GM21526 (cell line): ENCODE measurements at regions not wholly inside any gene's neighbourhood (a gene's known extent, or its start where the extent isn't known, plus 50 kb on each side); places are given as distances from the start of the nearest gene placed in this dataset.
"Not testable (repeated sequence)": the region's sequence is repeated elsewhere in the genome, so short reads cannot be mapped to it uniquely, and the experiment has no call there.

Experiments
- ATAC-seq: cut with Tn5 transposase; IDR thresholded peaks from one replicate; pipeline ENCODE4 v1.9.1; 2021; ENCODE audit warnings: moderate library complexity; ENCODE audit not compliant: unreplicated experiment, low FRiP score

GRCh38 chr4:128653527-128654444 lies 155.7 kb upstream of the JADE1 start:
- no peak for ATAC-seq

DNA sequence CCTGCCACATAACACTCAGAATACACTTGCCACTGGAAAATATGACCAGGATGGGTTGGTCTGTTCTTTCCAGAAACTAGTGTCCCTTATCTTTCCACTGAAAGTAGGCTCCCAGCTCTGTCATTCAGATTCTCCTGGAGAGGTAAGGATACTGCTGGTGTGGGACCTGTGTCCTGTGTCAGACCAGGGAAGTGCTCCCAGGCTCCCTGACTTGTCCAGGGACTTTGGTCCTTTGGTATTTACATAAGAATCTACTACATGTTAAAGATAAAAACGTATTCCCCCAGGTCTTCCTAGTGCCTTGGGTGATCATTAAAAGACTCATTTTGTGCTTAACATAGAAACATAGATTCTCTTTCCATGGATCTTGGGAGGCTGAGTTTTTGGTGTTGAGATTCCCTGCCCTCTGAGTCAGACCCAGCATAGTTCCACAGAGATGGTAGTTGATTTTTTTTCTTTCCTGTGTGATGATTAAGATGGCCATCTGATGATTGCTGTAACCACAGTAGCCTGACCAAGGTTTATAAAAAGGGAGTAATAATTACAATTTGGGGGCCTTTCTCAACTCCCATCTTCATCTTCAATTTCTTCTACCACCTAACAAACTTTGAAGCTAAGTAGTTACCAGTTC lies 159.8 kb upstream of the JADE1 start:
- ATAC-seq = no peak

- ATAC-seq = no peak
Measured at GRCh38 chr4:128649161-128649560, 160.3 kb upstream of the JADE1 start.

- no peak for ATAC-seq
Measured at GRCh38 chr4:128648021-128648420, 161.5 kb upstream of the JADE1 start.

- ATAC-seq = not testable (repeated sequence)
Measured at GRCh38 chr4:128646893-128647292, 162.6 kb upstream of the JADE1 start.

DNA sequence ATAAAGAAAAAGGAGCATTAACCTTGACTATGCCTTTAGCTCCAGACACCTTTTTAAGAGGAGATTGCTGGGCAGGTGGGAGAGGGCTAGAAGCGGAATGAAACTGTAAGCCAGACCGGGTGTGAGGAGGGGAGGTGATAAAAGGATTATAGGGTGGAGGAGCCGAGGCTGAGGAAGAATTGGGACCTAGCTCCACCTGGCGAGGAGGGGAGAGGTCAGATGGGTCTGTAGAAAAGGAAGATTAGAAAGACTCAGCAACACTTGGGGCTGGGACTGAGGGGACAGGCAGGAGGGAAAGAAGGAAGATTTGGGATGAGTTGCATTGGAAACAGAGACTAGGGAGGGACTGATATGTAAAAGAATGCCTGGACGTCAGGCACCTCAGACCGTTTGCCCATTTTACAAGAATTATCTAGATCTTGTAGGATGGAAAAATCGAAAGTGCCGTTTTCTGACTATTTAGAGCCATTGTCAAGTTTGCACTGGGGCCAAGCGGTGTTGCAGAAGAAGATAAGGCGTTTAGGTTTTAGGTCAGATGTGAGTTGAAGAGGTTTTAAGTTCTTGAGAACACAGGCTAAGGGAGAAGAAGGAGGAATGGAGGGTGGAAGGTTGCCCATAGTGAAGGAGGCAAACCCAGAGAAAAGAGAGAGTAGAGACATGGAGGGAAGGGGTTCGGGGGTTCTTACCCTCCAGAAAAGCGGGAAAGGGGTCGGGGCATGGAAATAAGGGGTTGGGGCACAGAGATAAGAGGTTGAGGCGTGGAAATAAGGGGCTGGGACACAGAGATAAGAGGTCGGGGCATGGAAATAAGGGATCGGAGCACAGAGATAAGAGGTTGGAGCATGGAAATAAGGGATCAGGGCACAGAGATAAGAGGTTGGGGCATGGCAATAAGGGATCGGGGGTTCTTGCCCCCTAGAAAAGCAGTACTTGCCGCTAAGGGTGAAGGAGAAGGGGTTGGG lies 164.5 kb upstream of the JADE1 start:
- ATAC-seq = not testable (repeated sequence)

DNA sequence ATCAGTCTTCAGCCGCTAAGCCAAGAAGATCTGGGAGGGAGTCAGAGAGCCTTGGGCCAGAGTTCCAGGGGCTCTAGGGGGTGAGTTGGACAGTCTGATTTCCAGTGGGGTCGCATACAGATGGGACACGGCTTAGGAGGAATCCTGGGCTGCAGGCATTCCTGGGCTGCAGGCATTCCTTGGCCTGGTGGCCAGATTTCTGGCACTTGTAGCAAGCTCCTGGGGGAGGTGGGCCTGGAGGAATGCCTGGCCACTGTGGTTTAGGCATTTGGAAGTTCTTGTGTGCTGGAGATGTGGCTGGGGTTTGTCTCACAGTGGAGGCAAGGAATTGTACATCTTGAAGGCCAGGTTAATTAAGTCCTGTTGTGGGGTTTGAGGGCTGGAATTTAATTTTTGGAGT lies 165.4 kb upstream of the JADE1 start:
- ATAC-seq = not testable (repeated sequence)

GRCh38 chr4:128641566-128641965 lies 167.9 kb upstream of the JADE1 start:
- not testable (repeated sequence) for ATAC-seq

- ATAC-seq = no peak
Measured at GRCh38 chr4:128639541-128640270, 169.8 kb upstream of the JADE1 start.

DNA sequence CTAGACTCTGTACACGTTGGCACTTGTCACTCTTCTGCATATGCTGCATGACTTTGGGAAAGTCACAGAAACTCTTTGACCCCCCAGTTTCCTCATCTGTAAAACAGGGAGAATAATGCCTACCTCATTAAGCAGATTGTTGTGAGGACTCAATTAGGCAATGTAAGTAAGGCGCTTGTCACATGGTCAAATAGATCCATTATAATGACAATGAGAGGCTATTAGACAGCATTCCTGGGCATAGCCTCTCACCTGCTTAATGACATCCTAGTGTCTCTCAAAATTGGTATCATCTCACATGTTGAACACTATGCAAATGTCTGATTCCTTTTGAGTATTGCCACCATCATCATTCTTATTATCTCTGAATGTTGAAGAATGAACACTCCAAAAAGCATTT lies 172.6 kb upstream of the JADE1 start:
- no peak for ATAC-seq

GRCh38 chr4:128635955-128636560 lies 173.4 kb upstream of the JADE1 start:
- no peak for ATAC-seq

DNA sequence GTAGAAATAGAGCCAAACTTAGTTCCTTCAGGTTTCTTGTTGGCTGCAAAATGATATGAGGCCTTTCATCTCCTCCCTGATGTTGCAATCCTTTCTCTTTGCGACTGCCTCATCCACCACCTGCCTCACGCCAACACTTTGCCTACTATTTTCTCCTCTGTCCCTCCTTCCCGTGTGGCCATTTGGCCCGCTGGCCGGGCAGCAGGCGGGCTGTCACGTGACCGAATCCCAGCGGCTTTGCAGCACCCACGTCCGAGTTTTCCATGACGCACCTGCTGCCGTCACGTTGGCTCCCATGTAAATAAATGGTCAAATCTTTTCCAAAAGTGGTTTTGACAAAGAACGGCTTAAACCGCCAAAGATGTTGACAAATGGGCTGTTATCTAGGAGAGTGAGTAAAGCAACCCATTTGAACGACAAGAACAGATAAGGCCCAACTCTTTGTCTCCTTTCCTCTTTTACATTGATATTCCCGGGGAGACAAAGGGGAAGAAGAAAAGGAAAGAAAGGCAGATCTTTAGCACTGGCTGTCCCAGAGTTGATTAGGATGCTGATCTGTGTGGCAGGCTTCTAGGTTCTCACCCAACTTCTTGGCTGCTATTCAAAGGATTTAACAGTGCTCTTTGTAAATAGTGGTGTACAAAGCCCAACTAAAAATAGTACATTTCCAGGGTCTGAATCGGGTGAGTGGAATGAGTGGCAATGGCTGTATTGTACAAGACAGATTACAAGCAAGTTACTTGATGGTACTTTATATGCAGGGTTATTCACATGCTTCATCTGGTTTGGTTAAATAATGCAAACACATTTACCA lies 174.2 kb upstream of the JADE1 start:
- ATAC-seq = no peak

DNA sequence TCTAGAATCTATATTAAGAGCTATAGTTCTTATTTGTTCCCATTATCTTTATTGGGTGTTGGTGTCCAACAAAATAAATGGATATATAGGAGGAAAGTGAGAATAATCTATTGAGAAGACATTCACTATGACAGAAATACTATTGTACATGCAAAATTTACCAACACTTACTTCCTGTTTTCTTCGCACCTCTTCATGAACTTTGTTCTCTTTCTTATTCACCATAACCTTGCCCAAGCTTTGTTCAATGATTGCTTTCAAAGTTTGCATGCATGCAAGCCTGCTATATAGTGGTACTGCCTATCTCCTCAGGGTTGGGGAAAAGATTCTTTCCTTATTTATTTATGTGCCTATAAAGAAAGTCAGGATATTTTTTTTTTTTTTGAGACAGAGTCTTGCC lies 176.4 kb upstream of the JADE1 start:
- ATAC-seq = no peak

GRCh38 chr4:128630871-128631270 lies 178.6 kb upstream of the JADE1 start:
- ATAC-seq = no peak

DNA sequence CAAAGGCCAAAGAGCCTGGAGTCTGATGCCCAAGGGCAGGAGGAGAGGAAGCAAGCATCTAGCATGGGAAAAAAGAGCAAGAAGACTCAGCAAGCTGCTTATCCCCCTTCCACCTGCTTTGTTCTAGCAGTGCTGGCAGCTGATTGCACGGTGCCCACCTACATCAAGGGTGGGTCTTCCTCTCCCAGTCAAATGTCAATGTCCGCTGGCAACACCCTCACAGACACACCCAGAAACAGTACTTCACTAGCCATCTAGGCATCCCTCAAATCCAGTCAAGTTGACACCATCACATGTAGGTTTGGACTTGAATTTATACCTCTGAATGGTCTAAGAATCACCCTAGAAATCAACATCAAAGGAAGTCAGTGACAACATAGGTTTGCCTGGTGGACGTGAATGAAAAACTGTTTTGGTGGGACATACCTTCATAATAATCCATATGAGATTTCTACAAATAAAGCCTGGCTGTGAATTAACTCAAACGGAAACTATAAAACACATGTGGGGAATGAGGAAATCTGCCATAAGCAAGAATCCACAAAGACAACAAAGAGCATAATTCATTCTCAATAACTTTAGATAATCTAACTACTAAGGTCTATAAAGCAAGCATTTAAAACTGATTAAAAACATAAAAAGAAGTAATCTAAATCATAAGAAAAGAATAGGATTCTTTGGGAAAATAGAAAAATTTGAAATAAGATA lies 185.8 kb upstream of the JADE1 start:
- ATAC-seq = no peak

GRCh38 chr4:128620279-128620965 lies 189.1 kb upstream of the JADE1 start:
- ATAC-seq = not testable (repeated sequence)

DNA sequence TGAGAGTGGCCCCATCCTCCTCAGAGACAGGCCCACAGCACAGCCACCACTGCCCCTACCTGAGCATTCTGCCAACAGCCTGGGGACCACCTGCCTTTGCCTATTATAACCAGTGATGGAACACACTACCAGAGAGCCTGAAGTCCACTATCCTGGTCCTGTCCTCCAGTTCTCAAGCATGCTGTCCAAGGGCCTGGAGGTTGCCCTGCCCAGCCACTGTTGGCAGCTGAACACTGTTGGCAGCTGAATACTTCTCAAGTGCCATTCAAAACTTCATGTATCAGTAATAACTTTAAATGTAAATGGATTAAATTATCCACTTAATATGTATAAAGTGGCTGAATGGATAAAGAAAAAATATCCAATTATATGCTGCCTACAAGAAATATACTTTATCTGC lies 194.3 kb upstream of the JADE1 start:
- ATAC-seq = no peak

GRCh38 chr4:128608006-128608405 lies 201.5 kb upstream of the JADE1 start:
- ATAC-seq = no peak
